GM12891 (cell line): ENCODE measurements at regions not wholly inside any gene's neighbourhood (a gene's known extent, or its start where the extent isn't known, plus 50 kb on each side); places are given as distances from the start of the nearest gene placed in this dataset.

Experiments used
- DNase-seq: peaks from one replicate; pipeline ENCODE4 v3.0.0; 2011; ENCODE audit warnings: low spot score; ENCODE audit not compliant: insufficient read length
- FAIRE-seq: peaks from 2 replicates; lab custom pipeline; 2011; peaks lifted over from hg19 to GRCh38; lab: Jason Lieb, UNC
- PAX5 ChIP-seq: IDR thresholded peaks from 2 replicates; pipeline ENCODE4 v1.6.1; 2011; ENCODE audit warnings: low read length, moderate library complexity, mild to moderate bottlenecking; ENCODE audit not compliant: insufficient read depth, severe bottlenecking
- POLR2A ChIP-seq: IDR thresholded peaks from 2 replicates; pipeline ENCODE4 v1.6.1; 2011; ENCODE audit warnings: low read depth, low read length, control low read depth
- POLR2AphosphoS5 ChIP-seq: IDR thresholded peaks from 2 replicates; pipeline ENCODE4 v1.6.1; 2011; ENCODE audit warnings: low read depth, low read length, control low read depth
- POU2F2 ChIP-seq: IDR thresholded peaks from 2 replicates; pipeline ENCODE4 v1.6.1; 2011; ENCODE audit warnings: low read depth, mild to moderate bottlenecking, control low read depth, low read length, moderate library complexity
- SPI1 ChIP-seq: IDR thresholded peaks from 2 replicates; pipeline ENCODE4 v1.6.1; 2011; ENCODE audit warnings: low read depth, low read length, control low read depth
- TAF1 ChIP-seq: IDR thresholded peaks from 2 replicates; pipeline ENCODE4 v1.6.1; 2011; ENCODE audit warnings: low read depth, low read length, control low read depth

GRCh38 chr1:110816945-110817344 lies 56.0 kb upstream of the CD53 start:
- no peak for TF ChIP-seq TAF1
- no peak for TF ChIP-seq POLR2A
- no peak for TF ChIP-seq POU2F2
- no peak for TF ChIP-seq POLR2AphosphoS5
- no peak for TF ChIP-seq SPI1
- no peak for TF ChIP-seq PAX5
- no peak for FAIRE-seq
- DNase-seq, result no peak

GRCh38 chr1:110811529-110811928 lies 61.4 kb upstream of the CD53 start:
- FAIRE-seq, result no peak
- TF ChIP-seq PAX5 (no peak), TAF1 (no peak), POLR2AphosphoS5 (no peak), SPI1 (no peak), POLR2A (no peak), POU2F2 (no peak)
- no peak for DNase-seq

GRCh38 chr1:110800079-110800478 lies 72.9 kb upstream of the CD53 start:
- no peak for FAIRE-seq
- no peak for DNase-seq
- TF ChIP-seq POLR2AphosphoS5 (no peak), SPI1 (no peak), TAF1 (no peak), POLR2A (no peak), POU2F2 (no peak), PAX5 (no peak)

GRCh38 chr1:110798691-110799256 lies 74.2 kb upstream of the CD53 start:
- TF ChIP-seq POLR2AphosphoS5, result no peak
- no peak for TF ChIP-seq POLR2A
- no peak for TF ChIP-seq POU2F2
- no peak for TF ChIP-seq TAF1
- TF ChIP-seq SPI1, result no peak
- DNase-seq, result no peak
- no peak for FAIRE-seq

GRCh38 chr1:110788673-110789072 lies 84.3 kb upstream of the CD53 start:
- no peak for DNase-seq
- TF ChIP-seq POLR2AphosphoS5 (no peak), PAX5 (no peak), TAF1 (no peak), POU2F2 (no peak), SPI1 (no peak), POLR2A (no peak)
- no peak for FAIRE-seq

- peak; percentile 53; the same call in 1 of the 2 replicates for TF ChIP-seq SPI1
- no peak for TF ChIP-seq POLR2AphosphoS5
- no peak for TF ChIP-seq PAX5
- no peak for TF ChIP-seq POLR2A
- no peak for TF ChIP-seq TAF1
- no peak for TF ChIP-seq POU2F2
These were observed 85.4 kb upstream of the CD53 start for GRCh38 chr1:110787328-110788071.

GRCh38 chr1:110786802-110787327 lies 86.1 kb upstream of the CD53 start:
- FAIRE-seq (no peak), DNase-seq (no peak)
- TF ChIP-seq POLR2AphosphoS5 (no peak), POLR2A (no peak), PAX5 (no peak), TAF1 (no peak), POU2F2 (no peak), SPI1 (no peak)

More at GRCh38 chr1:110787328-110788071, 85.4 kb upstream of the CD53 start:
- FAIRE-seq, result peak; percentile 91
- no peak for DNase-seq

- no peak for TF ChIP-seq SPI1
- no peak for TF ChIP-seq POLR2A
- no peak for TF ChIP-seq TAF1
- TF ChIP-seq PAX5, result no peak
- TF ChIP-seq POU2F2, result no peak
- no peak for TF ChIP-seq POLR2AphosphoS5
- FAIRE-seq (peak; percentile 86), DNase-seq (no peak)
These were observed 87.3 kb upstream of the CD53 start for GRCh38 chr1:110785612-110786011.

GRCh38 chr1:110785055-110785454 lies 87.9 kb upstream of the CD53 start:
- peak; percentile 66 for FAIRE-seq
- TF ChIP-seq POU2F2, result no peak
- TF ChIP-seq POLR2A, result no peak
- TF ChIP-seq PAX5, result no peak
- no peak for TF ChIP-seq TAF1
- no peak for TF ChIP-seq POLR2AphosphoS5
- TF ChIP-seq SPI1, result no peak
- DNase-seq, result no peak
